NOMO-1 (cell line): ENCODE measurements at regions not wholly inside any gene's neighbourhood (a gene's known extent, or its start where the extent isn't known, plus 50 kb on each side); places are given as distances from the start of the nearest gene placed in this dataset.
A peak's percentile ranks its signal among the peaks of the same experiment; 100 is the strongest.

Experiments used
- DNase-seq, 2 experiments: peaks; one replicate each; lab custom pipeline; 2025; ENCODE audit not compliant: unreplicated experiment in 2 of 2; lab: John Stamatoyannopoulos, UW

DNA sequence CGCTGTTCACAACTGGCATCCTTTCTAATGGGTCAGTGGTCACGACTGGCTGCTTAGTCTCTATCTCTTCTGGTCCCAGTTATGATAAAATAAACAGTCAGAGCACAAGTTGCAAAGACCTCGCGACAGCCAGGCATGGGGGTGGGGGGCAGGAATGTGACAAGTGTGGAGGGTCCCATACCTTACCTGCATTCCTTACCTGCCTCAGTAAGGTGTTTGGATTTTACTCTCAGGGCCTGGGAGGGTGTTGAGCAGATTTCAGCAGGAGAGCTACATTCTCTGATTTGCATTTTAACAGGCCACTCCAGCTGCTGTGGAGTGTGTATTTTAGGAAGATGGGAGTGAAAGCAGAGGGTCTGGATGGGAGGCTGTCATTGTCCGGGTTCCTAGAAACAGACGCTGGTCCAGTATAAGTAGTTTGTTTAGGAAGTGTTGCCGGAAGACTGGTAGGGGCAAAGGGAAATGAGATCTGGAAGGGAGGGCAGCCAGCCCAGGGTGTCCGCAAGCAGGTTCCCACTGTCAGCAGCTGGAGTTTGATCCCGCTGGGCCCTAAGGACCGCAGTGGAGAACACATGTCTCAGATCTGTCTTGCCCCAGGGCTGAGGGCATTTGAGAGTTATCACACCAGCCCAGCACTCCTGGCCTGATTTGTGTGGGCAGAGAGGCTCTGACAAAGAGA, 920.0 kb downstream of the UQCRFS1 start:
- no peak for DNase-seq

- no peak for DNase-seq
Measured at GRCh38 chr19:28291874-28292273, 921.1 kb downstream of the UQCRFS1 start.

DNA sequence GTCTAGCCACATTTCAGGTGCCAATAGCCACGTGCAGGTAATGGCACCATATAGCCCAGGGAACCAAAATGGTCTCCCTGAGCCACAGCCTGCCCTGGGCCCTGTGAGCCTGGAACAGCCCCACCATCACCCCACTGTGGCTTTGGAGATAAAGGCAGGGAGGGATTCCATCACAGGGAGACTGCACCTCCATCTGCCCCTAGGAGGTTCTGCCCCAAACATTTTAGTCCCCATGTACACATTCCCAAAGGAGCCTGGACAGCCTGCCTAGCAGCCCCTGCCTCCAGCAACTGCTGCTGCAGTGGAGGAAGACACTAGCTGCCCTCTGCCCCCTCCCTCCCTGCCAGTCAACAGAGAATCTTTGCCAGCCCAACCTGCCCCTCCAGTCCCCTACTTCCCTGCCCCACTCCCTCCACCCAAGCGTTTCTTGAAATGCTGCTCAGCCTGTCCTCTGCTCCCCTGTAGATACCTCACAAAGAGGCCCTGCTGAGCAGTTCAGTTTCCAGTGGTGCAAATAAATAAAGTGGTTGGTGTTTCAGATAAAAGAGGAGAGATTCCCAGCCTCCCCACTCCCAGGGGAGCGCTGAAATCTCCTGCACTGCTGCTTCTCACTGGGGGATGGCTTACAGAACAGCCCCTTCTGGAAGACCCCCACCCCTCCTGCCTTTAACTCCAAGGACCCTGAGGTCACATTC, 921.8 kb downstream of the UQCRFS1 start:
- DNase-seq: no peak

DNA sequence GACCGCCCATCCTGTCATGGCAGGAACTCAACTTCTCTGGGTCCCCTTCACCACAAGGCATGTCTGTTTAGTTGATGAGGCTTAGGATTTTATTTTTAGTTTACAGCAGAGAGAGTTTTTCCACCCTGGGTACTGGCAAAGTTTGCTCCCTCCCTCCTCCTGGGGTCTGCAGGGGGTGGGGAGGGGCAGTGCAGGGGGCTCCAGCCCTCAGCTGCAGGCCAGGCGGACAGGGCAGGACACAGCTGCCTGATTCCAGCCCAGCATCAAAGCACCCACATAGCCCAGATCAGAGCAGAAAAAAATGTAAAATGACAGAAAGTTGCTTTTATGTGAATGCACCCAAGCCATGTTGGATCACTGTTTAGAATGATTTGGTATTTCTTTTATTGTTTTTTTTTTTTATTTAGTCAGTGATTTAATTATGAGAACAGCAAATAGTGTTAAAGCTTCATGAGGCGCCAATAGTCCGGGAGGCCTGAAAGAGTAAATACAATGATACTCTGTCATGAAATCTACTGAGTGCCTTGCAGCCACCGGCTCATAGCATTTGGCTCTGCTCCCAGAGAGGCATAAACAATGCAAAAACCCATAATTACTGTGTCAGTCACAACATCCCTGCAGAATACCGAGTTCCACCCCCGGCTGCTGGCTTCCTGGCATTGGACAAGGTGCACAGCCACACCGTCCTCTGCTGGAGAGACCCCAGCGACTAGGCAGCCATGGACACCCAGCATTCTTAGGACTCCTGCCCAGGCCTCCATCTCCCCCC, 923.5 kb downstream of the UQCRFS1 start:
- no peak for DNase-seq

- DNase-seq: no peak
Measured at GRCh38 chr19:28288572-28289264, 924.2 kb downstream of the UQCRFS1 start.

DNA sequence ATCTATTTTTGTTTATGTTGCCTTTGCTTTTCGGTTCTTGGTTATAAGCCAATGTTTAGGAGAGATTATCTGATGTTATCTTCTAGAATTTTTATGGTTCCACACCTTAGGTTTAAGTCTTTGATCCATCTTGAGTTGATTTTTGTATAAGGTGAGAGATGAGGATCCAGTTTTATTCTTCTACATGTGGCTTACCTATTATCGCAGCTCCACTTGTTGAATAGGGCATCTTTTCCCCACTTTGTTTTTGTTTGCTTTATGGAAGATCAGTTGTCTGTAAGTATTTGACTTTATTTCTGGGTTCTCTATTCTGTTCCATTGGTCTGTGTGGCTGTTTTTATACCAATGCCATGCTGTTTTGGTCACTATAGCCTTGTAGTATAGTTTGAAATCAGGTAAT, 927.0 kb downstream of the UQCRFS1 start:
- DNase-seq: no peak

- no peak for DNase-seq
Measured at GRCh38 chr19:28285078-28285477, 927.9 kb downstream of the UQCRFS1 start.

GRCh38 chr19:28284389-28284788, 928.6 kb downstream of the UQCRFS1 start:
- no peak for DNase-seq

DNA sequence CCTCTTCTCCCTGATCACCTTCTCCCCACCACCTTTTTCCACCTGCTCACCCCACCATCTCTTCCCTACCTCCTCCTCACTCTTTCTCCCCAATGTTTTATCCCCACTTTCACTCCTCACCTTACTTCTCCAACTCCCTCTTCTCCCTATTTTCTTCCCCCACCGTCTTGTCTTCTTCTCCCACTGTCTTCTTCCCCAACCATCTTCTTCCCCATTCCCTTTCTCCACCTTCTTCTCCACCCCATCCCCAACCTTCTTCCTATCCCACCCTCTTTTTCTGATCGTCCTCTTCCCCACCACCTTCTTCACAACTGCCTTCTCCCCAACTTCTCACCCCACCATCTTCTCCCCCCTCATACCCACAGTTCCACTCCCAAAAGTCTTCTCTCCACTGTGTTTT, 929.4 kb downstream of the UQCRFS1 start:
- no peak for DNase-seq

GRCh38 chr19:28281676-28282075, 931.3 kb downstream of the UQCRFS1 start:
- no peak for DNase-seq

GRCh38 chr19:28264556-28264955, 948.4 kb downstream of the UQCRFS1 start:
- DNase-seq: no peak

DNA sequence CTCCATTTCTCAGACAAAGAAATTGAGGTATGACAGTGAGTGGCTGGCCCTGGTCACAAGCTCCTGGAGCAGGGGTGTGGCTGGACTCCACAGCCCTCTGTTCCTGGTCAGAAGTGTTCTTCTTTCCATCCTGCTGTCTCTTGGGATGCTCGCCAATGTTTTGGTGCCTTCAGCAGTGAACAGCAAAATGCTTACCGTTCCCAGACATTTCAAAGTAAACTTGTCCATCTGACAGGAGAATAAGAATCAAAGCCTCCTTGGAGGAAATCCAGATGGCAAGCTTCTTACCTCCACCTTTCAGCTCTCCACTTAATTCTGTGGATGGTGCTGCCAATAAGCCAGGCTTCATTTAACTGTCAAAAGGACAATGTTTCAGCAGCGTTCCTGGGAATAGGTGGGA, 954.1 kb downstream of the UQCRFS1 start:
- DNase-seq: no peak

DNA sequence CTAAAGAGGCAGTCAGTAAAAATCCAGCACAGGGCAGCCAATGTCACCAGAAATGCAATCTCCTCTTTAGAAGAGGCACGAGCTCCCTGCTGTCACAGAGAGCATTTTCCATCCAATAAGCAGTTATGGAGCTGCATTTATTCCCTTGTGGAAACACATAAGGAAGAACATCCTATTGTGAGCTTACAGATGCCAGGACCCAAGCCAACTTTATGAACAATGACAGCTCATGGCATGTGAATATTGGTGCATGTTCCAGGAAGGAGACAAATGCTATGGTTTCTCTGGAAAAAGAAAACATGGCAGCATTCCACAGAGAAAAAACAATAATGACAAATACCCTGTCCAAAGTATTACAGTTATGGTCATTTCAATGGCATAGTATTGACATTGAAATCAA, 955.6 kb downstream of the UQCRFS1 start:
- no peak for DNase-seq

DNA sequence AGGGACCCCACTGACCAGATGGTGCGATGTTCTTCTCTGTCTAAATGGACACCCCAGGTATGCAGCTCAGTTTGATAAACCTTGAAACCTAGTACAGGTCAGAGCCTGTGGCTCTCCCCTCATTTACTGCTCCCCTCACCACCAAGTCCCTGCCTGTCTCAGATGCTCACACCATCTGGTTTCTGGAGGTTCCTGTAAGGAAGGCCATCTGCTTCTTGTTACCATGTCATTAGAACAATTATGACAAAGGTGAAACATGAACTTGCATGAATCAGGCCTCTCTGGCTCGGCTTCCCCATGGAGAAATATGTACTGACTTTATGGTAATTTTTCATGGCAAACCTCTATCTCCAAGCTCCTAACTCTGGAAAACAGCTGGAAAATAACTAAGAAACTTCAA, 965.7 kb downstream of the UQCRFS1 start:
- DNase-seq: no peak

DNA sequence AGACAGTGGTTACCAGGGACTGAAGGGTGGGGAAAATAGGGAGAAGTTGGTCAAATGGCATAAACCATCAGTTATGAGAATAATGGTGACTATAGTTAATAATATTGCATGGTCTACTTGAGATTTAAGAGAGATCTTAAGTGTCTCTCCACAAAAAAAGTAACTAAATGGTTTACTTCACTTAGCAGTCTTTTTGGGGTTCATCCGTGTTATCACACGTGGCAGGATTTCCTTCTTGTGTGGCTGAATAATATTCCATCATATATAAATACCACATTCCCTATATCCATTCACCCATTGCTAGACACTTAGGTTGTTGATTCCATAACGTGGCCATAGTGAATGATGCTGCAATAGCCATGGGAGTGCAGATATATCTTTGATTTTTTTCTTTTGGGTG, 967.0 kb downstream of the UQCRFS1 start:
- no peak for DNase-seq

DNA sequence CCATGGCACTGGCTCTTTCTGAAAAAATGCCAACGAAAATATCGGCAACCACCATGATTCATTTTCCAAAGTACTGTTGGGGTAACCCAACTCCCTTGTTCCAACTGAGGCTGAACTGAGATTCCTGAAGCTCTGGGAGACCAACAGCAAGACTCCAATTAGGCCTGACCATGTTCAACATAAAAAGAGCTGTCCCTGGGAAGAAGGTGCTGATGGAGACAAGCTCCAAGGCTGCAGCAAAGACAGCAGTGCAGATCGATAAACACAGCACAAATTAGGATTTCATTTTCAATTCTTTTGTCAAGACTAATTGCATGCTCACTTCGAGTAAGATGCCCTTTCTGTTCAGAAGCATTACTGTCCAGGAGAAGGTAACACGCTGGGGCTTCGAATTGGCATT, 968.0 kb downstream of the UQCRFS1 start:
- DNase-seq: no peak

- DNase-seq: peak in 1 of 2 experiments; percentile 0
Measured at GRCh38 chr19:28242317-28242927, 970.5 kb downstream of the UQCRFS1 start.

GRCh38 chr19:28239270-28239669, 973.7 kb downstream of the UQCRFS1 start:
- no peak for DNase-seq

DNA sequence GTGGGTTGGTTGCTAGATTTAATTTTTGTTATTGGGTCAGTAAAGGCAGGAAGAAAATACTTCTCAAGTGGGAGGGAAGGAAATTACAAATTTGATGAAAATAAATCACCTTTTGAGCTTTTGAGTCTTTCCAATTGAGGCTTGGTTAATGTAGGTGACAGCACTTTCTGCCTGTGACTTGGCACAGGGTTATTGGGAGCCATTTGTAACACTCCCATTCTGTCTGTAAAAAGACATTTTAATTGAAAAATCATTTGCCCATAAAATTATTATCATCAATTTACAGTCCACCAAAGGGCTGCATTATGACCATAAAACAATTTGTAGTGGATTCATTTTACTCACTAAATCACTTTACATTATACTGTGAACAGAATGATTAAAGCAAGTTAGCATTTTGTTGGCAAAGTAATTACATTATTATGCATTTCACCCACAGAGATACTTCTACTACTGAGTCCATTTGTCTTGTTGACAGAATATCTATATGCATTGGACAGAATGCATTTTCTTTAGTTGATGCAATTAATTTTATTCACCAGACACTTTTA, 974.6 kb downstream of the UQCRFS1 start:
- no peak for DNase-seq

DNA sequence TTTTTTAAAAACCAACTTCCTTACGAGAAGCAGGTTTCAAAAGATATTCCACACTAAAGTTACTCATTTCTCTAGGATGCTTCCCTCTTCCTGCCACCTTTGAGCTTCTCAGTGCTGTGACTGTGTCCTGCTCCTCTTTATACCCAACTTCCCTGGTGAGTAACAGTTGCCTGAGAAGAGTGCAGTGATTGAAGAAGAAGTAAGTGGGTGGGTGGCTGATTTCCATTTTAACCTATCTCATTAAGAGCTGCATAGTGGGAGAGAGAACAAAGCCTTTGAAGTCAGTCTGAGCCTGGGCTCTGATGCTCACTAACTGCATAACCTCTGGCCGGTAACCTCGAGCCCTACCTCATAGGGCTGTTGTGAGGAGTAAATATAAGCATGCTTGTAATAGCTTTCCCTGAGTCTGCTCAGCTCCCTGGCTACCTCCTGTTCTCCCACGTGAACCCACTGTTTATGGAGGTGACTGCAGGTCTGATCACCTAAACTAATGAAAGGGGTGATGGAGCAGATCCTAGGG, 977.3 kb downstream of the UQCRFS1 start:
- DNase-seq: no peak
